ENCODE measurements at regions not wholly inside any gene's neighbourhood (a gene's known extent, or its start where the extent isn't known, plus 50 kb on each side); places are given as distances from the start of the nearest gene placed in this dataset.

DNA sequence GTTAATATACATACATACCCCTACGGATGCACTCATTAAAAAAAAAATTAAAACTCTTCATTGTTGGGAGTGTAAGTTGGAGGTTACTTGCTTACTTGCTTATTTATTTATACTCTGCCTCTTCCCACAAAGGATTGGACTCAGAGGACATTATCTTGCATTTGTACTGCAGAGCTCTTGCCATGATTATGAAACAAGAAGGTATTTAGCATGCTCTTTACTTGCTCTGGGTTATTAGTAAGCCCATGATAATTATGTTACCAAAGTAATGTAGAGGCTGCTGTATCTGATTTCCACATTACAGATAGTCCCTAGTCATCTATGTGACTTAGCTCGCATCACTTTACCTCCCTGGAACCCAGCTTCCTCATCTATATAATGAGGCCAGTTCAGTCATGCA, 355.1 kb upstream of the PTBP2 start:
- Histone ChIP-seq H2AFZ (ENCODE audit: low read depth) (no peak overlapping the region), H3K4me2 (no peak overlapping the region), H3K9me3 (no peaks in the 10 kb centered on the region), H3K4me3 (ENCODE audit: low read depth in 2 of 2, low read length in 1 of 2) (no peak overlapping the region), H3K27ac (ENCODE audit: low read depth in 2 of 2, low read length in 1 of 2) (no peak overlapping the region), H3F3A (replicated peaks; ENCODE audit: insufficient read depth) (peaks cover 35% of the 10 kb centered on the region), H3K27me3 (ENCODE audit: insufficient read depth) (no peaks in the 10 kb centered on the region), H3K4me1 (ENCODE audit: control insufficient read depth in 1 of 2, insufficient read depth in 2 of 2, low read depth in 1 of 2, low read length in 1 of 2) (peaks cover 6 to 31% of the 10 kb centered on the region in 2 experiments), H3K9me2 (no peaks in the 10 kb centered on the region), H4K20me1 (ENCODE audit: insufficient read depth) (no peaks in the 10 kb centered on the region), H3K36me3 (replicated peaks in 1 of 2; ENCODE audit: control insufficient read depth in 1 of 2, insufficient read depth in 2 of 2, low read length in 1 of 2) (no peaks in the 10 kb centered on the region), H3K79me2 (ENCODE audit: insufficient read depth) (no peaks in the 10 kb centered on the region), H3K9ac (no peak overlapping the region)
- ChIA-PET POLR2A (no interaction called here), CTCF (interaction anchor here (0.6 kb wide), 1 partner anchor 1111 kb away, joined by 3 read pairs; no protein-coding TSS in a partner anchor)
- TF ChIP-seq MXI1 (IDR thresholded peaks at IDR 0.05; ENCODE audit: low read depth, low read length), result no peak
- WGBS (ENCODE audit: low lambda C conversion rate), result 93% methylated on average over 2 of the region's 2 CpGs
- DNase-seq, result no peak

DNA sequence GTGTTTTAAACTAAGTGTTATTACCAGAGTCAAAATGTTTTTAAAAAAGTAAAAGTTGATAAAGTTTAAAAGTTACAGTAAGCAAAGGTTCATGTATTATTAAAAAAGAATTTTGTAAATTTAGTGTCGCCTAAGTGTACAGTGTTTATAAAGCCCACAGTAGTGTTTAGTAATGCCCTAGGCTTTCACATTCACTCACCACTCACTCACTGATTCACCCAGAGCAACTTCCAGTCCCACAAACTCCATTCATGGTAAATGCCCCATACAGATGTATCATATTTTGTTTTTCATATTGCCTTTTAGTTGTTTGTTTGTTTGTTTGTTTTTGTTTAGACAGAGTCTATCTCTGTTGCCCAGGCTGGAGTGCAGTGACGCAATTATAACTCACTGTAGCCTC, 353.8 kb upstream of the PTBP2 start:
- Histone ChIP-seq H3F3A (replicated peaks; ENCODE audit: insufficient read depth) (peaks cover 27% of the 10 kb centered on the region), H3K4me1 (ENCODE audit: control insufficient read depth in 1 of 2, insufficient read depth in 2 of 2, low read depth in 1 of 2, low read length in 1 of 2) (peaks cover 6 to 26% of the 10 kb centered on the region in 2 experiments), H3K9ac (no peak overlapping the region), H3K27me3 (ENCODE audit: insufficient read depth) (no peaks in the 10 kb centered on the region), H3K27ac (ENCODE audit: low read depth in 2 of 2, low read length in 1 of 2) (no peak overlapping the region), H3K4me3 (ENCODE audit: low read depth in 2 of 2, low read length in 1 of 2) (no peak overlapping the region), H3K9me2 (no peaks in the 10 kb centered on the region), H2AFZ (ENCODE audit: low read depth) (no peak overlapping the region), H3K9me3 (no peaks in the 10 kb centered on the region), H3K36me3 (replicated peaks in 1 of 2; ENCODE audit: control insufficient read depth in 1 of 2, insufficient read depth in 2 of 2, low read length in 1 of 2) (no peaks in the 10 kb centered on the region), H3K79me2 (ENCODE audit: insufficient read depth) (no peaks in the 10 kb centered on the region), H3K4me2 (no peak overlapping the region), H4K20me1 (ENCODE audit: insufficient read depth) (no peaks in the 10 kb centered on the region)
- TF ChIP-seq TCF12 (IDR thresholded peaks at IDR 0.05) (no peak), ELF1 (IDR thresholded peaks at IDR 0.05) (no peak), NRF1 (IDR thresholded peaks at IDR 0.05; ENCODE audit: low read depth, low read length) (no peak), YY1 (IDR thresholded peaks at IDR 0.05; ENCODE audit: low read depth) (no peak), USF1 (IDR thresholded peaks at IDR 0.05; ENCODE audit: borderline replicate concordance, low read depth) (no peak), NFIC (IDR thresholded peaks at IDR 0.05; ENCODE audit: borderline replicate concordance) (no peak), EZH2phosphoT487 (IDR thresholded peaks at IDR 0.05; ENCODE audit: borderline replicate concordance, low read depth) (no peak), POLR2AphosphoS5 (IDR thresholded peaks at IDR 0.05; ENCODE audit: low read depth, low read length) (no peak), SMC3 (IDR thresholded peaks at IDR 0.05; ENCODE audit: low read depth, low read length) (no peak), MEF2A (IDR thresholded peaks at IDR 0.05; ENCODE audit: borderline replicate concordance, low read depth) (no peak), GATA2 (CRISPR knock-in tag; IDR thresholded peaks at IDR 0.05) (no peak), RAD21 (IDR thresholded peaks at IDR 0.05; ENCODE audit: low read length) (no peak), FOSL2 (IDR thresholded peaks at IDR 0.05; ENCODE audit: borderline replicate concordance, low read depth) (no peak)
- TF ChIP-seq, protein P1, sequence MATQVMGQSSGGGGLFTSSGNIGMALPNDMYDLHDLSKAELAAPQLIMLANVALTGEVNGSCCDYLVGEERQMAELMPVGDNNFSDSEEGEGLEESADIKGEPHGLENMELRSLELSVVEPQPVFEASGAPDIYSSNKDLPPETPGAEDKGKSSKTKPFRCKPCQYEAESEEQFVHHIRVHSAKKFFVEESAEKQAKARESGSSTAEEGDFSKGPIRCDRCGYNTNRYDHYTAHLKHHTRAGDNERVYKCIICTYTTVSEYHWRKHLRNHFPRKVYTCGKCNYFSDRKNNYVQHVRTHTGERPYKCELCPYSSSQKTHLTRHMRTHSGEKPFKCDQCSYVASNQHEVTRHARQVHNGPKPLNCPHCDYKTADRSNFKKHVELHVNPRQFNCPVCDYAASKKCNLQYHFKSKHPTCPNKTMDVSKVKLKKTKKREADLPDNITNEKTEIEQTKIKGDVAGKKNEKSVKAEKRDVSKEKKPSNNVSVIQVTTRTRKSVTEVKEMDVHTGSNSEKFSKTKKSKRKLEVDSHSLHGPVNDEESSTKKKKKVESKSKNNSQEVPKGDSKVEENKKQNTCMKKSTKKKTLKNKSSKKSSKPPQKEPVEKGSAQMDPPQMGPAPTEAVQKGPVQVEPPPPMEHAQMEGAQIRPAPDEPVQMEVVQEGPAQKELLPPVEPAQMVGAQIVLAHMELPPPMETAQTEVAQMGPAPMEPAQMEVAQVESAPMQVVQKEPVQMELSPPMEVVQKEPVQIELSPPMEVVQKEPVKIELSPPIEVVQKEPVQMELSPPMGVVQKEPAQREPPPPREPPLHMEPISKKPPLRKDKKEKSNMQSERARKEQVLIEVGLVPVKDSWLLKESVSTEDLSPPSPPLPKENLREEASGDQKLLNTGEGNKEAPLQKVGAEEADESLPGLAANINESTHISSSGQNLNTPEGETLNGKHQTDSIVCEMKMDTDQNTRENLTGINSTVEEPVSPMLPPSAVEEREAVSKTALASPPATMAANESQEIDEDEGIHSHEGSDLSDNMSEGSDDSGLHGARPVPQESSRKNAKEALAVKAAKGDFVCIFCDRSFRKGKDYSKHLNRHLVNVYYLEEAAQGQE (IDR thresholded peaks at IDR 0.05; ENCODE audit: low read depth, low read length), result no peak
- TF ChIP-seq, protein P2, sequence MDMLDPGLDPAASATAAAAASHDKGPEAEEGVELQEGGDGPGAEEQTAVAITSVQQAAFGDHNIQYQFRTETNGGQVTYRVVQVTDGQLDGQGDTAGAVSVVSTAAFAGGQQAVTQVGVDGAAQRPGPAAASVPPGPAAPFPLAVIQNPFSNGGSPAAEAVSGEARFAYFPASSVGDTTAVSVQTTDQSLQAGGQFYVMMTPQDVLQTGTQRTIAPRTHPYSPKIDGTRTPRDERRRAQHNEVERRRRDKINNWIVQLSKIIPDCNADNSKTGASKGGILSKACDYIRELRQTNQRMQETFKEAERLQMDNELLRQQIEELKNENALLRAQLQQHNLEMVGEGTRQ (IDR thresholded peaks at IDR 0.05; ENCODE audit: borderline replicate concordance, low read depth, low read length), result no peak
- TF ChIP-seq, protein P3, sequence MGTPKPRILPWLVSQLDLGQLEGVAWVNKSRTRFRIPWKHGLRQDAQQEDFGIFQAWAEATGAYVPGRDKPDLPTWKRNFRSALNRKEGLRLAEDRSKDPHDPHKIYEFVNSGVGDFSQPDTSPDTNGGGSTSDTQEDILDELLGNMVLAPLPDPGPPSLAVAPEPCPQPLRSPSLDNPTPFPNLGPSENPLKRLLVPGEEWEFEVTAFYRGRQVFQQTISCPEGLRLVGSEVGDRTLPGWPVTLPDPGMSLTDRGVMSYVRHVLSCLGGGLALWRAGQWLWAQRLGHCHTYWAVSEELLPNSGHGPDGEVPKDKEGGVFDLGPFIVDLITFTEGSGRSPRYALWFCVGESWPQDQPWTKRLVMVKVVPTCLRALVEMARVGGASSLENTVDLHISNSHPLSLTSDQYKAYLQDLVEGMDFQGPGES (IDR thresholded peaks at IDR 0.05; ENCODE audit: low read depth, low read length), result no peak
- no peak for DNase-seq
- ChIA-PET CTCF (interaction anchor here (0.9 kb wide), 1 partner anchor 9 kb away, joined by 3 read pairs; no protein-coding TSS in a partner anchor), POLR2A (no interaction called here)
- 90% methylated on average over 2 of the region's 2 CpGs for WGBS (ENCODE audit: low lambda C conversion rate)

Data from SK-N-SH (cell line).